IPS DF 6.9 (cell line): ENCODE measurements at regions not wholly inside any gene's neighbourhood (a gene's known extent, or its start where the extent isn't known, plus 50 kb on each side); places are given as distances from the start of the nearest gene placed in this dataset.

Source experiments
- DNase-seq: peaks from one replicate; pipeline ENCODE4 v3.0.0-alpha.2; 2013; ENCODE audit warnings: low read depth, low spot score
- H3K27ac ChIP-seq: one replicate; pipeline ENCODE4 v1.5.1; 2013; ENCODE audit warnings: low read length, control low read depth
- H3K27me3 ChIP-seq: 2 replicates; pipeline ENCODE4 v1.6.1; 2013; ENCODE audit warnings: mild to moderate bottlenecking, low read length; ENCODE audit not compliant: control insufficient read depth, insufficient read depth
- H3K36me3 ChIP-seq: 2 replicates; pipeline ENCODE4 v1.6.1; 2013; ENCODE audit warnings: low read length; ENCODE audit not compliant: control insufficient read depth, insufficient read depth
- H3K4me1 ChIP-seq: 2 replicates; pipeline ENCODE4 v1.6.1; 2013; ENCODE audit warnings: low read length; ENCODE audit not compliant: control insufficient read depth, insufficient read depth
- H3K4me3 ChIP-seq: 2 replicates; pipeline ENCODE4 v1.5.1; 2013; ENCODE audit warnings: mild to moderate bottlenecking, low read length
- H3K9me3 ChIP-seq: 2 replicates; pipeline ENCODE4 v1.6.1; 2013; ENCODE audit warnings: low read length, inconsistent platforms; ENCODE audit not compliant: control insufficient read depth, insufficient read depth
- WGBS: extraction: QIAGEN DNeasy Blood & Tissue Kit; methylation state at CpG from one replicate; pipeline ENCODE4 v1.1.7; 2013; ENCODE audit warnings: mixed read lengths, missing lambda C conversion rate; ENCODE audit not compliant: insufficient read length, insufficient coverage; 5-methylcytosine and 5-hydroxymethylcytosine counted together

GRCh38 chr16:49048557-49048956 lies 233.1 kb downstream of the CBLN1 start:
- no peak overlapping the region for H3K27ac ChIP-seq
- no peaks in the 10 kb centered on the region for H3K4me1 ChIP-seq
- DNase-seq: no peak
- no peaks in the 10 kb centered on the region for H3K9me3 ChIP-seq
- H3K36me3 ChIP-seq: no peaks in the 10 kb centered on the region
- no CpG with 5 or more reads among the region's 4 CpGs for WGBS
- no peaks in the 10 kb centered on the region for H3K27me3 ChIP-seq
- H3K4me3 ChIP-seq: no peak overlapping the region

GRCh38 chr16:49036126-49036525 lies 245.5 kb downstream of the CBLN1 start:
- WGBS: no CpG with 5 or more reads among the region's 2 CpGs

GRCh38 chr16:49027420-49027819 lies 254.2 kb downstream of the CBLN1 start:
- Histone ChIP-seq H3K4me3 (no peak overlapping the region), H3K9me3 (no peaks in the 10 kb centered on the region), H3K4me1 (peaks cover 3% of the 10 kb centered on the region; the same call in 1 of the 2 replicates), H3K27me3 (no peaks in the 10 kb centered on the region), H3K27ac (no peak overlapping the region), H3K36me3 (no peaks in the 10 kb centered on the region)
- WGBS: no CpG with 5 or more reads among the region's 3 CpGs
- no peak for DNase-seq

More at GRCh38 chr16:49036126-49036525, 245.5 kb downstream of the CBLN1 start:
- Histone ChIP-seq H3K27ac (no peak overlapping the region), H3K36me3 (no peaks in the 10 kb centered on the region), H3K9me3 (no peaks in the 10 kb centered on the region), H3K4me1 (no peaks in the 10 kb centered on the region), H3K27me3 (no peaks in the 10 kb centered on the region), H3K4me3 (no peak overlapping the region)
- DNase-seq: no peak

- H3K9me3 ChIP-seq: no peaks in the 10 kb centered on the region
- no CpG with 5 or more reads among the region's 6 CpGs for WGBS
- no peak for DNase-seq
- no peaks in the 10 kb centered on the region for H3K27me3 ChIP-seq
- H3K4me1 ChIP-seq: peaks cover 3% of the 10 kb centered on the region; the same call in 1 of the 2 replicates
- no peak overlapping the region for H3K27ac ChIP-seq
- H3K4me3 ChIP-seq: no peak overlapping the region
- H3K36me3 ChIP-seq: no peaks in the 10 kb centered on the region
Observed at GRCh38 chr16:49026566-49027181, 255.0 kb downstream of the CBLN1 start.

- H3K4me1 ChIP-seq: peaks cover 3% of the 10 kb centered on the region; the same call in 1 of the 2 replicates
- no peak overlapping the region for H3K4me3 ChIP-seq
- H3K27me3 ChIP-seq: no peaks in the 10 kb centered on the region
- no peak for DNase-seq
- H3K27ac ChIP-seq: no peak overlapping the region
- no peaks in the 10 kb centered on the region for H3K9me3 ChIP-seq
- no peaks in the 10 kb centered on the region for H3K36me3 ChIP-seq
- no CpG with 5 or more reads among the region's 8 CpGs for WGBS
Observed at GRCh38 chr16:49024896-49025295, 256.7 kb downstream of the CBLN1 start.

GRCh38 chr16:49024016-49024415 lies 257.6 kb downstream of the CBLN1 start:
- Histone ChIP-seq H3K36me3 (no peaks in the 10 kb centered on the region), H3K27ac (no peak overlapping the region), H3K9me3 (no peaks in the 10 kb centered on the region), H3K4me1 (peaks cover 6% of the 10 kb centered on the region; the same call in 1 of the 2 replicates), H3K4me3 (no peak overlapping the region), H3K27me3 (no peaks in the 10 kb centered on the region)
- no CpG with 5 or more reads among the region's 7 CpGs for WGBS
- no peak for DNase-seq

GRCh38 chr16:49023050-49023449 lies 258.6 kb downstream of the CBLN1 start:
- DNase-seq: no peak
- Histone ChIP-seq H3K4me1 (peaks cover 6% of the 10 kb centered on the region; the same call in 1 of the 2 replicates), H3K36me3 (no peaks in the 10 kb centered on the region), H3K9me3 (no peaks in the 10 kb centered on the region), H3K27ac (no peak overlapping the region), H3K4me3 (no peak overlapping the region), H3K27me3 (no peaks in the 10 kb centered on the region)
- WGBS: no CpG with 5 or more reads among the region's 4 CpGs

GRCh38 chr16:49022351-49022963 lies 259.2 kb downstream of the CBLN1 start:
- no peak for DNase-seq
- Histone ChIP-seq H3K27me3 (no peaks in the 10 kb centered on the region), H3K4me1 (peaks cover 6% of the 10 kb centered on the region; the same call in 1 of the 2 replicates), H3K36me3 (no peaks in the 10 kb centered on the region), H3K27ac (no peak overlapping the region), H3K4me3 (no peak overlapping the region), H3K9me3 (no peaks in the 10 kb centered on the region)
- WGBS: no CpG with 5 or more reads among the region's 12 CpGs

GRCh38 chr16:49021136-49021535 lies 260.5 kb downstream of the CBLN1 start:
- peaks cover 6% of the 10 kb centered on the region; the same call in 1 of the 2 replicates for H3K4me1 ChIP-seq
- no peaks in the 10 kb centered on the region for H3K27me3 ChIP-seq
- H3K36me3 ChIP-seq: no peaks in the 10 kb centered on the region
- H3K4me3 ChIP-seq: no peak overlapping the region
- no CpG with 5 or more reads among the region's 9 CpGs for WGBS
- H3K9me3 ChIP-seq: no peaks in the 10 kb centered on the region
- H3K27ac ChIP-seq: no peak overlapping the region
- DNase-seq: no peak

- Histone ChIP-seq H3K27ac (no peak overlapping the region), H3K4me3 (no peak overlapping the region), H3K9me3 (no peaks in the 10 kb centered on the region), H3K27me3 (no peaks in the 10 kb centered on the region), H3K4me1 (peaks cover 6% of the 10 kb centered on the region; the same call in 1 of the 2 replicates), H3K36me3 (no peaks in the 10 kb centered on the region)
- WGBS: no CpG with 5 or more reads among the region's 5 CpGs
- no peak for DNase-seq
Observed at GRCh38 chr16:49020436-49020835, 261.2 kb downstream of the CBLN1 start.

GRCh38 chr16:49019831-49020230 lies 261.8 kb downstream of the CBLN1 start:
- no peak for DNase-seq
- no peak overlapping the region for H3K27ac ChIP-seq
- H3K27me3 ChIP-seq: no peaks in the 10 kb centered on the region
- H3K4me1 ChIP-seq: peaks cover 7% of the 10 kb centered on the region; the same call in 1 of the 2 replicates
- H3K36me3 ChIP-seq: no peaks in the 10 kb centered on the region
- H3K4me3 ChIP-seq: no peak overlapping the region
- WGBS: no CpG with 5 or more reads among the region's 13 CpGs
- H3K9me3 ChIP-seq: no peaks in the 10 kb centered on the region
